ENCODE measurements at regions not wholly inside any gene's neighbourhood (a gene's known extent, or its start where the extent isn't known, plus 50 kb on each side); places are given as distances from the start of the nearest gene placed in this dataset.

- TF ChIP-seq ZNF530 (tag by site-specific recombination; IDR thresholded peaks at IDR 0.05; ENCODE audit: low read depth) (no peak), CTCF (tag by site-specific recombination; IDR thresholded peaks at IDR 0.05) (no peak), MEIS1 (CRISPR knock-in tag; IDR thresholded peaks at IDR 0.05; ENCODE audit: borderline replicate concordance) (no peak), ZNF184 (tag by site-specific recombination; IDR thresholded peaks at IDR 0.05) (no peak), INSM2 (tag by site-specific recombination; IDR thresholded peaks at IDR 0.05) (no peak), ZNF777 (tag by site-specific recombination; IDR thresholded peaks at IDR 0.05; ENCODE audit: borderline replicate concordance) (no peak), ZNF221 (tag by site-specific recombination; IDR thresholded peaks at IDR 0.05; ENCODE audit: borderline replicate concordance) (no peak), ZNF398 (tag by site-specific recombination; IDR thresholded peaks at IDR 0.05) (no peak)
These were observed 641.7 kb downstream of the NR4A2 start for GRCh38 chr2:155690785-155691184.
